DOHH2 (cell line): ENCODE measurements at regions not wholly inside any gene's neighbourhood (a gene's known extent, or its start where the extent isn't known, plus 50 kb on each side); places are given as distances from the start of the nearest gene placed in this dataset.

Source experiments
- H3F3A ChIP-seq: fragments of 200-600 bp; sonication (generic), shearing (Covaris generic); 2 replicates; pipeline ENCODE4 v1.6.0; 2016; ENCODE audit warnings: antibody characterized with exemption, mild to moderate bottlenecking; ENCODE audit not compliant: control insufficient read depth, insufficient read depth
- H3K27ac ChIP-seq: fragments of 200-600 bp; sonication (generic); 2 replicates; pipeline ENCODE4 v1.5.1; 2014; ENCODE audit warnings: low read depth, mild to moderate bottlenecking, low read length, moderate library complexity
- H3K27me3 ChIP-seq: fragments of 200-600 bp; sonication (generic); 2 replicates; pipeline ENCODE4 v1.6.1; 2014; ENCODE audit warnings: mild to moderate bottlenecking, low read length, mixed read lengths; ENCODE audit not compliant: control insufficient read depth
- H3K36me3 ChIP-seq: fragments of 200-600 bp; sonication (generic); 2 replicates; pipeline ENCODE4 v1.6.1; 2014; ENCODE audit warnings: mild to moderate bottlenecking, low read length, moderate library complexity, mixed read lengths; ENCODE audit not compliant: control insufficient read depth
- H3K4me1 ChIP-seq: fragments of 200-600 bp; sonication (generic); 2 replicates; pipeline ENCODE4 v1.6.1; 2014; ENCODE audit warnings: mild to moderate bottlenecking, low read length, mixed read lengths; ENCODE audit not compliant: control insufficient read depth
- H3K4me2 ChIP-seq: fragments of 200-600 bp; sonication (generic); 2 replicates; pipeline ENCODE4 v1.6.0; 2014; ENCODE audit warnings: mild to moderate bottlenecking, low read length, moderate library complexity
- H3K4me3 ChIP-seq: fragments of 200-600 bp; sonication (generic); 2 replicates; pipeline ENCODE4 v1.5.1; 2014; ENCODE audit warnings: mild to moderate bottlenecking, low read length, mixed read lengths
- H3K79me2 ChIP-seq: fragments of 200-600 bp; sonication (generic); 2 replicates; pipeline ENCODE4 v1.6.1; 2014; ENCODE audit warnings: mild to moderate bottlenecking, low read length, mixed read lengths; ENCODE audit not compliant: control insufficient read depth
- H3K9me2 ChIP-seq: fragments of 200-600 bp; sonication (generic); replicated peaks from 2 replicates; pipeline ENCODE4 v1.6.1; 2014; ENCODE audit warnings: mild to moderate bottlenecking, low read length, mixed read lengths; ENCODE audit not compliant: control insufficient read depth
- H3K9me3 ChIP-seq: fragments of 200-600 bp; sonication (generic); 2 replicates; pipeline ENCODE4 v1.6.1; 2014; ENCODE audit warnings: antibody characterized with exemption, low read length, mixed read lengths; ENCODE audit not compliant: control insufficient read depth, insufficient read depth
- H4K20me1 ChIP-seq: fragments of 200-600 bp; sonication (generic); 2 replicates; pipeline ENCODE4 v1.6.0; 2014; ENCODE audit warnings: low read depth, mild to moderate bottlenecking, antibody characterized with exemption, low read length, moderate library complexity; ENCODE audit not compliant: control insufficient read depth, insufficient read depth
- CTCF ChIP-seq: fragments of 200-600 bp; sonication (generic); IDR thresholded peaks from one replicate; pipeline ENCODE4 v1.5.1; 2014; ENCODE audit warnings: antibody characterized with exemption, mild to moderate bottlenecking, low read depth, low read length; ENCODE audit not compliant: poor library complexity, severe bottlenecking
- EZH2phosphoT487 ChIP-seq: fragments of 200-600 bp; sonication (generic); IDR thresholded peaks from 2 replicates; pipeline ENCODE4 v1.6.1; 2017; ENCODE audit warnings: borderline replicate concordance, mild to moderate bottlenecking, antibody characterized with exemption, low read length, moderate library complexity, mixed read lengths

- Histone ChIP-seq H4K20me1 (no peaks in the 10 kb centered on the region), H3K36me3 (no peaks in the 10 kb centered on the region), H3K4me2 (no peak overlapping the region), H3K27me3 (no peaks in the 10 kb centered on the region), H3K4me3 (no peak overlapping the region), H3K27ac (no peak overlapping the region), H3K79me2 (no peaks in the 10 kb centered on the region), H3F3A (no peaks in the 10 kb centered on the region), H3K4me1 (no peaks in the 10 kb centered on the region), H3K9me3 (no peaks in the 10 kb centered on the region), H3K9me2 (no peaks in the 10 kb centered on the region)
- TF ChIP-seq CTCF (no peak), EZH2phosphoT487 (no peak)
These were observed 60.6 kb upstream of the SEC16B start for GRCh38 chr1:178030467-178030866.

GRCh38 chr1:178031856-178032320 is 62.0 kb upstream of the RASAL2 start:
- peak; percentile 94 for TF ChIP-seq CTCF
- no peak for TF ChIP-seq EZH2phosphoT487
- H3K36me3 ChIP-seq: no peaks in the 10 kb centered on the region
- H4K20me1 ChIP-seq: no peaks in the 10 kb centered on the region
- no peaks in the 10 kb centered on the region for H3K27me3 ChIP-seq
- no peaks in the 10 kb centered on the region for H3K9me2 ChIP-seq
- no peaks in the 10 kb centered on the region for H3K79me2 ChIP-seq
- no peak overlapping the region for H3K27ac ChIP-seq
- no peaks in the 10 kb centered on the region for H3F3A ChIP-seq
- H3K4me1 ChIP-seq: no peaks in the 10 kb centered on the region
- no peak overlapping the region for H3K4me3 ChIP-seq
- H3K9me3 ChIP-seq: no peaks in the 10 kb centered on the region
- H3K4me2 ChIP-seq: no peak overlapping the region

GRCh38 chr1:178033019-178033418 is 60.9 kb upstream of the RASAL2 start:
- Histone ChIP-seq H3K9me3 (no peaks in the 10 kb centered on the region), H3K27ac (no peak overlapping the region), H3K36me3 (no peaks in the 10 kb centered on the region), H3F3A (no peaks in the 10 kb centered on the region), H3K4me2 (no peak overlapping the region), H3K27me3 (no peaks in the 10 kb centered on the region), H3K4me3 (no peak overlapping the region), H3K79me2 (no peaks in the 10 kb centered on the region), H4K20me1 (no peaks in the 10 kb centered on the region), H3K9me2 (no peaks in the 10 kb centered on the region), H3K4me1 (no peaks in the 10 kb centered on the region)
- TF ChIP-seq CTCF (no peak), EZH2phosphoT487 (no peak)
